Keratinocyte (primary cell): ENCODE measurements at regions not wholly inside any gene's neighbourhood (a gene's known extent, or its start where the extent isn't known, plus 50 kb on each side); places are given as distances from the start of the nearest gene placed in this dataset.

Experiments used
- DNase-seq: peaks from one replicate; pipeline ENCODE4 v3.0.0-alpha.2; 2011; ENCODE audit warnings: low read depth, missing footprints, low spot score
- FAIRE-seq: peaks from 2 replicates; lab custom pipeline; 2011; peaks lifted over from hg19 to GRCh38; lab: Jason Lieb, UNC
- H2AFZ ChIP-seq: 2 replicates; pipeline ENCODE4 v1.6.0; 2012; ENCODE audit warnings: low read length, control low read depth, inconsistent platforms; ENCODE audit not compliant: control insufficient read depth
- H3K27ac ChIP-seq: 2 replicates; pipeline ENCODE4 v1.5.1; 2011; ENCODE audit warnings: low read length; ENCODE audit not compliant: control insufficient read depth, insufficient read depth
- H3K27me3 ChIP-seq: 3 replicates; pipeline ENCODE4 v1.6.0; 2011; ENCODE audit warnings: low read length; ENCODE audit not compliant: control insufficient read depth, insufficient read depth; ENCODE audit errors: extremely low read depth
- H3K36me3 ChIP-seq, 2 experiments: 2 replicates in 1 of 2; 3 replicates in 1 of 2; pipeline ENCODE4 v1.5.1; 2011; ENCODE audit warnings: low read length in 2 of 2, mild to moderate bottlenecking in 1 of 2; ENCODE audit not compliant: control insufficient read depth in 2 of 2, insufficient read depth in 2 of 2; ENCODE audit errors: extremely low read depth in 1 of 2
- H3K4me1 ChIP-seq: 3 replicates; pipeline ENCODE4 v1.5.1; 2011; ENCODE audit warnings: low read length; ENCODE audit not compliant: control insufficient read depth, insufficient read depth; ENCODE audit errors: extremely low read depth
- H3K4me2 ChIP-seq: 3 replicates; pipeline ENCODE4 v1.6.0; 2011; ENCODE audit warnings: low read depth, low read length; ENCODE audit not compliant: control insufficient read depth, insufficient read depth; ENCODE audit errors: extremely low read depth
- H3K4me3 ChIP-seq, 3 experiments: fragments of 200-600 bp in 1 of 3; sonication (generic) in 1 of 3; 2 replicates in 2 of 3; 3 replicates in 1 of 3; pipeline ENCODE4 v1.5.1; 2011 to 2016; ENCODE audit warnings: low read length in 3 of 3, mild to moderate bottlenecking in 3 of 3, control low read depth in 2 of 3, inconsistent platforms in 1 of 3, low read depth in 1 of 3, mixed read lengths in 1 of 3, mixed run types in 1 of 3, moderate library complexity in 1 of 3; ENCODE audit not compliant: control insufficient read depth in 2 of 3, insufficient read depth in 2 of 3; ENCODE audit errors: extremely low read depth in 1 of 3
- H3K79me2 ChIP-seq: 2 replicates; pipeline ENCODE4 v1.6.0; 2012; ENCODE audit warnings: low read length; ENCODE audit not compliant: control insufficient read depth, insufficient read depth
- H3K9ac ChIP-seq: 3 replicates; pipeline ENCODE4 v1.6.0; 2011; ENCODE audit warnings: low read length; ENCODE audit not compliant: control insufficient read depth, insufficient read depth; ENCODE audit errors: extremely low read depth
- H3K9me1 ChIP-seq: 3 replicates; pipeline ENCODE4 v1.6.0; 2011; ENCODE audit warnings: low read length; ENCODE audit not compliant: control insufficient read depth, insufficient read depth; ENCODE audit errors: extremely low read depth
- H3K9me3 ChIP-seq: 2 replicates; pipeline ENCODE4 v1.5.1; 2012; ENCODE audit warnings: low read depth, low read length; ENCODE audit not compliant: control insufficient read depth
- H4K20me1 ChIP-seq: 3 replicates; pipeline ENCODE4 v1.6.0; 2011; ENCODE audit warnings: low read length; ENCODE audit not compliant: control insufficient read depth, insufficient read depth; ENCODE audit errors: extremely low read depth
- EZH2 ChIP-seq: IDR thresholded peaks from one replicate; pipeline ENCODE4 v1.6.1; 2012; ENCODE audit warnings: inconsistent platforms, mild to moderate bottlenecking, low read length, moderate library complexity
- dilution Hi-C: fragments of 300-500 bp; cut with MboI; formaldehyde crosslinking; loops from one replicate; pipeline ENCODE4 v1.7.0; 2020; ENCODE audit warnings: low sequenced_read_pairs; ENCODE audit not compliant: extremely low pct_ligation_motif_present
- TF ChIP-seq, protein P1 (sequence below), 3 experiments: IDR thresholded peaks in 1 of 3; conservative IDR thresholded peaks in 1 of 3; optimal IDR thresholded peaks in 1 of 3; 2 replicates in 2 of 3; 3 replicates in 1 of 3; pipeline versions ENCODE3 to v1.5.1; 2011; ENCODE audit warnings: low read length in 3 of 3, mild to moderate bottlenecking in 3 of 3, moderate library complexity in 2 of 3, control low read depth in 1 of 3, inconsistent platforms in 1 of 3; ENCODE audit not compliant: insufficient read depth in 2 of 3; ENCODE audit errors: extremely low read depth in 1 of 3

DNA sequence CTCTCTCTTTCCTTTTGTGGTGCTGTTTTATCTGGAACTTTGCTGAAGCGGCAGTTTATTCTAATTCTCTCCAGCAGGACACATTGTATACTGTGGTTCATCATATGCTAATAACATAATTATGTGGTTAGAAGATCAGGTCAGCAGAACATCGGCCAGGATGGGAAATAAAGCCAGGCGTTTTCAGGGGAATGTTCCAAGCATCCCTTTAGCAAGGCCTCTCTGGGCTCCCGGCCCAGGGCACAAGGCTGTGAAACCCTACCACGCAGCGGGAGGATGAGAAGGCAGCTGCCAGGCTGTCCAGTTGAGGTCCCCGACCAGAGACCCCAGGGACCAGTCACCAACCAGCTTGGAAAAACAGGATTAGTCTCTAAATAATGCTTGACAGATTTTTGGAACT, 112.2 kb upstream of the GALNT17 start:
- Histone ChIP-seq H3K9me3 (peaks cover 2% of the 10 kb centered on the region), H3K4me1 (no peaks in the 10 kb centered on the region), H3K27ac (no peak overlapping the region), H3K27me3 (no peaks in the 10 kb centered on the region), H3K36me3 (no peaks in the 10 kb centered on the region), H2AFZ (no peak overlapping the region), H3K9me1 (no peaks in the 10 kb centered on the region), H3K9ac (no peak overlapping the region), H3K79me2 (no peaks in the 10 kb centered on the region), H4K20me1 (no peaks in the 10 kb centered on the region), H3K4me2 (no peak overlapping the region), H3K4me3 (no peak overlapping the region)
- no peak for DNase-seq
- dilution Hi-C loops: no loop called here
- TF ChIP-seq, protein P1, sequence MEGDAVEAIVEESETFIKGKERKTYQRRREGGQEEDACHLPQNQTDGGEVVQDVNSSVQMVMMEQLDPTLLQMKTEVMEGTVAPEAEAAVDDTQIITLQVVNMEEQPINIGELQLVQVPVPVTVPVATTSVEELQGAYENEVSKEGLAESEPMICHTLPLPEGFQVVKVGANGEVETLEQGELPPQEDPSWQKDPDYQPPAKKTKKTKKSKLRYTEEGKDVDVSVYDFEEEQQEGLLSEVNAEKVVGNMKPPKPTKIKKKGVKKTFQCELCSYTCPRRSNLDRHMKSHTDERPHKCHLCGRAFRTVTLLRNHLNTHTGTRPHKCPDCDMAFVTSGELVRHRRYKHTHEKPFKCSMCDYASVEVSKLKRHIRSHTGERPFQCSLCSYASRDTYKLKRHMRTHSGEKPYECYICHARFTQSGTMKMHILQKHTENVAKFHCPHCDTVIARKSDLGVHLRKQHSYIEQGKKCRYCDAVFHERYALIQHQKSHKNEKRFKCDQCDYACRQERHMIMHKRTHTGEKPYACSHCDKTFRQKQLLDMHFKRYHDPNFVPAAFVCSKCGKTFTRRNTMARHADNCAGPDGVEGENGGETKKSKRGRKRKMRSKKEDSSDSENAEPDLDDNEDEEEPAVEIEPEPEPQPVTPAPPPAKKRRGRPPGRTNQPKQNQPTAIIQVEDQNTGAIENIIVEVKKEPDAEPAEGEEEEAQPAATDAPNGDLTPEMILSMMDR (optimal IDR thresholded peaks at IDR 0.05 in 1 of 3, IDR thresholded peaks at IDR 0.05 in 1 of 3, conservative IDR thresholded peaks at IDR 0.05 in 1 of 3; ENCODE audit: extremely low read depth in 1 of 3, insufficient read depth in 2 of 3, low read length in 3 of 3): no peak
- no peak for TF ChIP-seq EZH2
- no peak for FAIRE-seq

DNA sequence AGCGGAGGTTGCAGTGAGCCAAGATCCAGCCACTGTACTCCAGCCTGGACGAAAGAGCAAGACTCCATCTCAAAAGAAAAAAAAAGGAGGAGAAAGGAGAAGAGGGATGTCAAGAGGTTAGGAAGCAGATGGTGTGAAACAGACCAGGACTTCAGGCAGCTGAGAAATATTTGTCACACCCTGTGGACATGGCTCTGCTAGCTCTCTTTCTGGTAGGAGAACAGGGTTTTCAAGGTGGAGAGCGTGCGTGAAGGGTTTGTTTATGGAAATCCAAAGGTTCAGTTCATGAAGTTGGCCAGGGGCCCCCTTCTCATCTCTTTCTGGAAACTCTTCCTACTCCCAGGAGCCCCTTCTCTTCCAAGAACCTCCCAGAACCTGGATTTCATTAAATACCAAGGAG, 110.8 kb upstream of the GALNT17 start:
- no peaks in the 10 kb centered on the region for H4K20me1 ChIP-seq
- DNase-seq (no peak), FAIRE-seq (no peak)
- dilution Hi-C loops: no loop called here
- no peak overlapping the region for H3K4me2 ChIP-seq
- TF ChIP-seq EZH2: no peak
- TF ChIP-seq, protein P1 (optimal IDR thresholded peaks at IDR 0.05 in 1 of 3, IDR thresholded peaks at IDR 0.05 in 1 of 3, conservative IDR thresholded peaks at IDR 0.05 in 1 of 3; ENCODE audit: extremely low read depth in 1 of 3, insufficient read depth in 2 of 3, low read length in 3 of 3): no peak
- H3K27ac ChIP-seq: no peak overlapping the region
- H3K9me1 ChIP-seq: no peaks in the 10 kb centered on the region
- no peak overlapping the region for H2AFZ ChIP-seq
- H3K4me3 ChIP-seq: no peak overlapping the region
- no peaks in the 10 kb centered on the region for H3K27me3 ChIP-seq
- H3K79me2 ChIP-seq: no peaks in the 10 kb centered on the region
- H3K9ac ChIP-seq: no peak overlapping the region
- H3K36me3 ChIP-seq: no peaks in the 10 kb centered on the region
- H3K9me3 ChIP-seq: peaks cover 2% of the 10 kb centered on the region
- no peaks in the 10 kb centered on the region for H3K4me1 ChIP-seq
